Panc1 (cell line): ENCODE measurements at regions not wholly inside any gene's neighbourhood (a gene's known extent, or its start where the extent isn't known, plus 50 kb on each side); places are given as distances from the start of the nearest gene placed in this dataset.

Experiments used
- ATAC-seq: fragments of 200-7000 bp; cut with Tn5 transposase; 2 replicates; pipeline ENCODE4 v1.9.1; 2020; ENCODE audit warnings: mild to moderate bottlenecking, moderate library complexity
- BruUV-seq: library from RNA; stranded (reverse); fragments of 400-500 nt; replicated peaks from 2 replicates; lab custom pipeline; 2021; lab: Mats Ljungman, UMichigan
- CTCF ChIA-PET: fragments of 300-600 bp; sonication (Branson Sonifier 250); formaldehyde crosslinking; loops from one replicate; lab custom pipeline; 2022; ENCODE audit warnings: antibody characterized with exemption; lab: Charles Lee
- POLR2A ChIA-PET: fragments of 300-600 bp; sonication (Branson Sonifier 250); formaldehyde crosslinking; loops from one replicate; lab custom pipeline; 2022; ENCODE audit warnings: antibody characterized with exemption; lab: Charles Lee
- DNase-seq: peaks from one replicate; pipeline ENCODE4 v3.0.0-alpha.2; 2010; ENCODE audit warnings: low read depth, low spot score
- H3K27ac ChIP-seq: 2 replicates; pipeline ENCODE4 v1.5.1; 2011; ENCODE audit warnings: mild to moderate bottlenecking, low read length, inconsistent platforms
- H3K27me3 ChIP-seq: fragments of 200-500 bp; sonication (Bioruptor generic); 2 replicates; pipeline ENCODE4 v1.6.0; 2014; ENCODE audit warnings: low read length, inconsistent platforms; ENCODE audit not compliant: control insufficient read depth, insufficient read depth
- H3K36me3 ChIP-seq: fragments of 200-500 bp; sonication (Bioruptor generic); 2 replicates; pipeline ENCODE4 v1.5.1; 2014; ENCODE audit warnings: inconsistent platforms, mild to moderate bottlenecking, low read length, moderate library complexity; ENCODE audit not compliant: control insufficient read depth, insufficient read depth
- H3K4me1 ChIP-seq: 2 replicates; pipeline ENCODE4 v1.5.1; 2011; ENCODE audit warnings: inconsistent platforms, mild to moderate bottlenecking, low read length, moderate library complexity; ENCODE audit not compliant: control insufficient read depth, insufficient read depth
- H3K4me3 ChIP-seq, 2 experiments: 2 replicates each; pipeline ENCODE4 v1.5.1; 2011 to 2012; ENCODE audit warnings: low read depth in 2 of 2, low read length in 2 of 2, mild to moderate bottlenecking in 2 of 2, inconsistent platforms in 1 of 2, moderate library complexity in 1 of 2
- H3K9me3 ChIP-seq: fragments of 200-500 bp; sonication (Bioruptor generic); 2 replicates; pipeline ENCODE4 v1.5.1; 2014; ENCODE audit warnings: low read depth, mild to moderate bottlenecking, inconsistent platforms, low read length, moderate library complexity; ENCODE audit not compliant: control insufficient read depth, insufficient read depth
- CTCF ChIP-seq: fragments of 450-650 bp; IDR thresholded peaks from 2 replicates; pipeline ENCODE4 v1.5.1; 2017; ENCODE audit warnings: mild to moderate bottlenecking
- POLR2AphosphoS5 ChIP-seq: IDR thresholded peaks from 2 replicates; pipeline ENCODE4 v1.6.1; 2012; ENCODE audit warnings: mild to moderate bottlenecking, low read depth, low read length, moderate library complexity
- REST ChIP-seq, 2 experiments: IDR thresholded peaks; 2 replicates each; pipeline ENCODE4 v1.6.1; 2011 to 2012; ENCODE audit warnings: low read depth in 2 of 2, control low read depth in 1 of 2, low read length in 1 of 2, mild to moderate bottlenecking in 1 of 2, moderate library complexity in 1 of 2; ENCODE audit not compliant: insufficient read depth in 1 of 2
- SIN3A ChIP-seq: IDR thresholded peaks from 2 replicates; pipeline ENCODE4 v1.6.1; 2012; ENCODE audit warnings: low read depth, mild to moderate bottlenecking, low read length, moderate library complexity, borderline replicate concordance; ENCODE audit not compliant: insufficient read depth
- TCF7L2 ChIP-seq: IDR thresholded peaks from 2 replicates; pipeline ENCODE4 v1.6.1; 2011; ENCODE audit warnings: mild to moderate bottlenecking, low read depth, low read length, inconsistent platforms
- in situ Hi-C: cut with HindIII; loops from 2 replicates; pipeline ENCODE4 v1.10.0; 2016; ENCODE audit warnings: low sequenced_read_pairs, low pct_unique_long_range_greater_than_20kb
- intact Hi-C: fragments of 100-400 bp; cut with micrococcal nuclease; formaldehyde crosslinking; loops from one replicate; pipeline ENCODE4 v1.10.0; 2022; ENCODE audit not compliant: unreplicated experiment

- in situ Hi-C loops: no loop called here
- CTCF ChIA-PET: no interaction called here
- H3K4me1 ChIP-seq: no peaks in the 10 kb centered on the region
- H3K27ac ChIP-seq: no peak overlapping the region
- H3K36me3 ChIP-seq: no peaks in the 10 kb centered on the region
- no peak overlapping the region for H3K4me3 ChIP-seq
- no TSS peak for BruUV-seq
- intact Hi-C loops: no loop called here
- TF ChIP-seq POLR2AphosphoS5 (no peak), SIN3A (no peak), TCF7L2 (no peak), CTCF (no peak), REST (IDR thresholded peaks at IDR 0.05; ENCODE audit: insufficient read depth in 1 of 2, low read depth in 2 of 2, low read length in 1 of 2) (no peak)
- H3K9me3 ChIP-seq: no peaks in the 10 kb centered on the region
- POLR2A ChIA-PET: no interaction called here
- ATAC-seq (no peak), DNase-seq (no peak)
- peaks cover 13% of the 10 kb centered on the region for H3K27me3 ChIP-seq
Observed at GRCh38 chr2:2717406-2717805, 386.3 kb upstream of the MYT1L start.

- H3K9me3 ChIP-seq: no peaks in the 10 kb centered on the region
- H3K4me1 ChIP-seq: no peaks in the 10 kb centered on the region
- CTCF ChIA-PET: no interaction called here
- H3K27ac ChIP-seq: no peak overlapping the region
- in situ Hi-C loops (no loop called here), intact Hi-C loops (no loop called here)
- DNase-seq: no peak
- POLR2A ChIA-PET: no interaction called here
- BruUV-seq: no TSS peak
- H3K4me3 ChIP-seq: no peak overlapping the region
- H3K36me3 ChIP-seq: no peaks in the 10 kb centered on the region
- no peak for TF ChIP-seq TCF7L2
- TF ChIP-seq SIN3A: no peak
- no peak for TF ChIP-seq REST (IDR thresholded peaks at IDR 0.05; ENCODE audit: insufficient read depth in 1 of 2, low read depth in 2 of 2, low read length in 1 of 2)
- no peak for TF ChIP-seq POLR2AphosphoS5
- no peak for TF ChIP-seq CTCF
- H3K27me3 ChIP-seq: peaks cover 13% of the 10 kb centered on the region
- no peak for ATAC-seq
Observed at GRCh38 chr2:2716771-2717170, 385.7 kb upstream of the MYT1L start.
